Stimulated activated CD4-positive, alpha-beta T cell treated with anti-CD3 and anti-CD28 coated beads, Interleukin-2, amount 100 ng/mL, for 24 hours (primary cell): ENCODE measurements at regions not wholly inside any gene's neighbourhood (a gene's known extent, or its start where the extent isn't known, plus 50 kb on each side); places are given as distances from the start of the nearest gene placed in this dataset.

Experiments
- DNase-seq, 2 donors: peaks; one replicate each; pipeline ENCODE4 v3.0.0-alpha.2; 2020

DNA sequence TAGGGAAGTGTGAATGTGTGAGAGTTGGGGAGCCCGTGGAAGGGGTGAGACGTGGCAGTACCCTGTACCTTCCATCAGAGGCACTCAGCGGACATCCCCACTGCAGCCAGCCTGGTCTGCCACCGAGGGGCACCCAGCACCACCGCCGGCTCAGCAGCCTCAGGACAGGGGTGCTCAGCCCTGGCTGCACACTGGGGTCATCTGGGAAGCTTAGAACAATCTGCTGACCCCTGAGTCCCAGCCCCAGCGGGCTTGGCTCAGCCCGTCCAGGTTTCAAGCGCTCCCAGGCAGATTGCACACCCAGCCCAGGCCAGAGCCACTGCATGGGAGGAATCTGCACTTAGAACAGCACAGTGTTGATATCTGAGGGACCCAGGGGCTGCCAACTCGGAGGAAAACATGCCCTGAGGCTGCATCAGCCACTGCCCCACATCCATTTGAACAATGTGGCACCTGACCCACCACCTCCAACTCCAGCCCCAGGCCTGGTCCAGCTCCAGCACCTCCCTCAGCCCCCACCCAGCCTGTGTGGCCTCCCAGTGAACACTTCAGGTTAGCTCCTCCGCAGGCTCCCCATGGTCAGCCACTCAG is 147.1 kb upstream of the OTOS start:
- no peak for DNase-seq

DNA sequence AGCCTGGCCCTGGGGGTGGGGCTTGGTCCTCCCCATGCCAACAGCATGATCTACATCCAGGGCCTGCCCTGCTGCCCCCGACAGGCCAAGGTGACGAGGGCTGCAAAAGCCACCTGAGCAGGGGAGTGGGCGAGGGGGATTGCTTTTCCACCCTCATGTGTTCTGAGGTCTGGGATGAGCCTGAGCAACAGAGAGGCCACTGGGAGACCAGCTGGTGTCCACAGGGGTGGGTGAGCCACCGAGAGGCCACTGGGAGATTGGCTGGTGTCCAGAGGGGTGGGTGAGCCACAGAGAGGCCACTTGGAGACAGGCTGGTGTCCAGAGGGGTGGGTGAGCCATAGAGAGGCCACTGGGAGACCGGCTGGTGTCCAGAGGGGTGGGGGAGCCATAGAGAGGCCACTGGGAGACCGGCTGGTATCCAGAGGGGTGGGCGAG is 147.4 kb upstream of the GPC1 start:
- DNase-seq, result no peak

DNA sequence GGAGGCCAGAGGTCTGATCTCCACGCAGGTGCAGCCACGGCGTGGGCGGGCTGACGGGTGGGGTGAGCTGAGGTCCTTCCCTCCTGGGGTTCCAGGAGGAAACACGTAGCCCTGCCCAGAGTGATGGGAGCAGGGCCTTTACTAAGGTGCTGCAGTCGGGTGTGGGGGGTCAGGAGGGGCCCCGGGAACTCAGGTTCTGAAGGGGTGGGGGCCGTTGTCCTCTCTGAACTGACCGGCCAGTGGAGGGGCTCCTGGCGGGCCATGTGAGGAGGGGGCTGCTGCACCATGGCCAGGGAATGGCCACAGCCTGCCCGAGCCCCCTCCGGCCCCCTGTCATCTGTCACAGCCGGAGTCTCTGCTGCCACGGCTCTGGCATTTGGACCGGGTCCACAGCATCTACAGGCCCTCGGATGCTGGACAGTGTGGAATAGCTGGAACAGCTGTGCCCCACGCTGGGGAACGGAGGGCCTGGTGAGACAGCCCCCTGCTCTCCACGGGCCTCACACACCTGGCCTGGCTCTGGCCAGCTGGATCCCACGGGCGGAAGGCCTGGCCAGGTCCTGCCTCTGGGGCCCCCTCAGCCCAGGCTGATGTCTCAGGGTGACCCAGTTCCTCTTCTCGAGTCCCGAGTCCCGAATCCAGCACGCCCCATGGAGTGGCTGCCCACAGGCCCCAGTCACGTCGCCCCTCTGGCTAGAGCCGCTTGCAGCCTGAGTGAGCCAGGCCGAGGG is 145.6 kb upstream of the GPC1 start:
- DNase-seq, result no peak

DNA sequence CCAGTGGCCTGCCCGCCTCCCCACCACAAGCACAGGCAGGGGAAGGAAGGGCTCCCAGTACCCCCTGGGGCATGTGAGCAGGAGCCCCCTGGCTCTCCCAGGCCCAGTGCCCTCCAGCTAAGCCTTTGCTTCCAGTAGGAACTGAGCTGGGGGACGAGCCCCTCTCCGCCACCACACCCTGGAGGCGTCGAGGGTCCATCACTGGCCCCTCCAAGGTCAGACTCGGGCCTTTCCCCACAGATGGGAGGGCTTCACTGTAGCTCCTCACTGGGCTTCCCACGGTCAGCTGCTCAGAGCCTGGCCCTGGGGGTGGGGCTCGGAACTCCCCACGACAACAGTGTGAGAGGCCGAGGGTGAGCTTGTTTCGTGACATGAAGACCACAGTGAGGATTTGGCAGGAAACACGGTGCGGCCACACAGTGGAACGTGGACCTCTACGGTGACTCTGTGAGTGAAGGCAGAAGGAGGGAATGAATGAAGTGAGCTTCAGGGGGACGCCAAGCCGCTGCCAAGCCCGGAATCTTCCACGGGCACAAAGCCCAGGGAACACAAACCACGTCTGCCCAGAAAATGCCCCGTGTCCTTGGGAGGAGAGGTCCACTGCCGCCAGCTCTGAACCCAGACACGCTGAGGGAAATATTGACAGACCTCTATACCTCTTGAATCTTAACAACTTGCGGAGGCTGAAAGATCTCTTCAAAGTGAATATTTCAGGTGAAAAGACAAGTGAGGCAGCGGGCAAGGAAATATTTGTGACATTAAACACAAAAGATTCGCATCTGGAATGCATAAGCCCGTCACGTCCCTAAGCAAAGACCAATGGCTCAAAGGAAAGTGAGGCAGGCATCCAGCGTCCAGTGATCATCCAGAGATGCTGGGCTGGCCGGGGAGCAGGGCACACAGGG is 144.8 kb upstream of the GPC1 start:
- DNase-seq, result no peak

DNA sequence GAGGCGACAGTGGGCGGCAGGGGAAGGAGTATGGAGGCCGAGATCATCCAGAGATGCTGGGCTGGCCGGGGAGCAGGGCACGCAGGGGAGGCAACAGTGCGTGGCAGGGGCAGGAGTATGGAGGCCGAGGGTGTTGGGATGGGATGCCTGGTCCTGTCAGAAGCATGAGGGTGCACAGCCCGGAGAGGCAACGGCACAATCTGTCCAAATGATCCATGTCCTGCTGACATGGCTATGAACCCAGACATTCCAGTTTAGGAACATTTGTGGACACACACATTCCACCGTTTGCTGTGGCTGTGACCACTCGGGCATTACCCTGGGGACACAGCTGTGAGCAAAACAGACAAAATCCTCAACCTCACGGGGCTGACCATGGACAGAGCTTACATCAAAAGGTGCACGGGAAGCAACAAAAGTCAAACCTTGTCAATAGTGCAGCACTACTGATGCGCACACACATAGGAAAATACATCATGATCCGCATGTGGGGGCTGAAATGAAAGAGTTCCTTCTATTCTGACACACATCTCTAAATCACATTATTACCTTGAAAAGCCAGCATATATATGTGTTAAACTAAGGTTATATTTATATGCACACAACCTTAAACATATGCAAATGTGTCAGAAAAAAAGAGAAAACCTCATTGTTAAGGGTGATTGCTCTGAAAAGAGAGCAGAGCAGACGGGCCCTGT is 144.0 kb upstream of the GPC1 start:
- no peak for DNase-seq

DNA sequence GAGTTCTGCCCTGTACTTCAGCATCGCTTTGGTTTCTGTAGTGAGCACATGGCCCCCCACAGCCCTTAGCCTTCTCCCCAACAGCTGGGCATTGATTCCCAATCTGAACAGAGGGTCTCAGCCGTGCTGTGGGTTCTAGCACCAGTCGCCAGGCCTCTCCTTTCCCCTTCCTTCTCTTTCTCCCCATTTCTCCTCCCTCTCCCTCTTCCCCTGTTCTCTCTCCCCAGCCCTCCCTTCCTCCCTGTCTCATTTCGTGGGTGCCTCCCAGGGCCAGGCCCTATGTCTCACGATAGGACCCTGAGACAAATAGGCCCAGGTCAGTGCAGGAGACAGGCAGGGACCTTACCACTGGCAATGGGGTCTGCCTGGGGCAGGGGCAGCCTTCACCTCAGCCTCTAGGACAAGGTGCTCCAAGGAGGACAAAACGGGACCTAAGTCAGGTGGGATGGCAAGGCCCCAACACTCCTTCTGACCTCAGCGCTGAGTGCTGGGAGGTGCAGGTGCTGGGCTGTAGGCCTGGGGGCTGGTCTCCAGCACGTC is 143.4 kb upstream of the GPC1 start:
- DNase-seq, result no peak

DNA sequence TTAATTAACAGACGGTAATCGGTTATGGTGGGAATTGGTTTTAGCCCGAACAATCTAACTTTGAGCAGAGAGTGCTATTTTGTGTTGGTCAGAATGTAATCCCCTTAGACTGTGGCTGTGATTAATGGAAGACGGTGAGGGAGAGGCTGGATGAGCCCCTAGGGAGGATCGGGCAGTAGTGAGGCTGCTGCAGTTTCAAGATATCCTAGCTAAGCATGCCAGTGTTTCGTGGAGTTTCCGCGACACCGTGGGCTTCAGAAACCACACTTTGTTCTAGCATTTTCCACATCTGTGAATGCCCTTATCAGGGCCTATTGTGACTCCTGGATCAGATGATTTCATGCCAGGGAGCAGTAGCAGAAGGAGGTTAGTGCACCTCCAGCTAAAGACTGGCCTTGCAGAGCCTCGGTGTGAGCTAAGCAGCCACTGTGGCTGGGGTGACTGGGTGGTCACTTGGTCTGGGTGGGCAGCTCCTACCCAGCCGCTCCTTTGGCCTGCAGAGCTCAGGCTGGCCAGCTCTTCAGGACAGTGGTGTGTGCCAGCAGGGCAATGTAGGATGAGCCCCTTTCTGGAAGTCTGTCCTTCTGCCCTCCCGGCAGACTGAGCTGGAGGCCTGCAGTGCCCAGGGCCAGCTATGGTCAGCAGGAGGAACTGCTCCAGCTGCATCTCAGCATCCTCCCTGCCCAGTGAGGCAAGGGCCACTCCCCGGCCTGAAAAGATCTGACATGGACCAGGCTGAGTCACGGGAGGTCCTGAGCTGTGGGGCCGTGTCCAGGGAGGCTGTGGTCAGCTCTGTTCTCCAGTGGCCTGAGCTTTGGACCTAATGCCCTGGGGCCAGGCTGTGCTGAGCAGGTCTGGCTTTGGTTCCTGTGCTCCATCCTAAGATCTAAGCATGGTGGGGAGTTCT is 142.6 kb upstream of the GPC1 start:
- no peak for DNase-seq

DNA sequence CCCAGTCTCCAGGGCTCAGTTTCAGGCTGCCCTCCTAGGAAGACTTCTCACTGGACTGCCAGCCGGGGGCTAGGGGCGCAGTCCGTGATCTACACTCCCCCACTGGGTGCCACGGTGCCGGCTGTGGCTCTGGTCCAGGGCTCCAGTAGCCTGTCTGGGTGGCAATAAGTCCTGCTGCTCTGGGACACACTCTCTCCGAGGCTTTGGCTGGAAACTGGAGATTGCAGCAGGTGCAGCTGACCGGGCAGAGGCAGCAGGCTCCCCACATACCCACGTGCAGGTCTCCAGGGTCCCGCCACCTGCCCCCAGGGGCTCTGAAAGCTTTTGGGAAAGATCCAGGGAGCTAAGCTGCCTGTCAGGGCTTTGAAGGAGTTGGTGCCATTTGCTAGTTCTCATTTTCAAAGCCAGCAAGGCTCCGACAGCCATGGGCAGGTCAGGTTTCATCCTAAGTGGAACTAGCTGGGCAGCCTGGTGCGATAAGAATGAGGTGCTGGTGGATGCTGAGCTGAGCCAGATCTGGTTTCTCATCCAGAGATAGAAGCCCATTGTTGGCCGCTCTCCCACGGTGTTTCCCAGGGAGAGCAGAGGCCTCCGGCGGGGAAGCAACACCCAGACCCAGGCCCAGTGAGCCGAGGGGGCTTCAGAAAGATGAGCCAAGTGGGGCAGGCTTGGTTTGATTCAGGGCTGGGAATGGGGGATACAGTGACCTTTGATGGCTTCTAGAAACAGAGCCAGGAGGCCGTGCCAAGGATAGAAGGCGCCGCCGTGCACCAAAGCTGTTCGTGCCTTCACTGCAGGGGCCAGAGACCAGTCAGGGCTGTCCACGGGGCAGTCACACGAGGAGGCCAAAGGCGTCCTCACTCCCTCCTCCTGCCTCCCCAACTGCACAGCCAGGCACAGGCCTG is 141.7 kb upstream of the GPC1 start:
- DNase-seq, result no peak

DNA sequence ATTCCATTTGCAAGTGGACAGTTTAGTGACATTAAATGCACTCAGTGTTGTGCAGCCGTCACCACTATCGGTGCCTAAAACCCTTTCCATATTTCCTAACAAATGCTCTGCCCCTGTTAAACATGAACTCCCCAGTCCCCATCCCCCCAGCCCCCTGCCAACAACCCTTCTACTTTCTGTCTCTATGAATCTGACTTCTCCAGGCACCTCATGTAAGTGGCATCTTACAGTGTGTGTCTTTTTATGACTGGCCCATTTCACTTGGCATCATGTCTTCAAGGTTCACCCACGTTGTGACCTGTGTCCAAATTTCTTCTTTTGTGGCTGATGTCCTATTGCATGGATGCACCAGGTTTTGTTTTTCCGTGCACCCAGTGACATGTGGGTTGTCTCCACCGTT is 140.9 kb upstream of the GPC1 start:
- DNase-seq, result no peak

DNA sequence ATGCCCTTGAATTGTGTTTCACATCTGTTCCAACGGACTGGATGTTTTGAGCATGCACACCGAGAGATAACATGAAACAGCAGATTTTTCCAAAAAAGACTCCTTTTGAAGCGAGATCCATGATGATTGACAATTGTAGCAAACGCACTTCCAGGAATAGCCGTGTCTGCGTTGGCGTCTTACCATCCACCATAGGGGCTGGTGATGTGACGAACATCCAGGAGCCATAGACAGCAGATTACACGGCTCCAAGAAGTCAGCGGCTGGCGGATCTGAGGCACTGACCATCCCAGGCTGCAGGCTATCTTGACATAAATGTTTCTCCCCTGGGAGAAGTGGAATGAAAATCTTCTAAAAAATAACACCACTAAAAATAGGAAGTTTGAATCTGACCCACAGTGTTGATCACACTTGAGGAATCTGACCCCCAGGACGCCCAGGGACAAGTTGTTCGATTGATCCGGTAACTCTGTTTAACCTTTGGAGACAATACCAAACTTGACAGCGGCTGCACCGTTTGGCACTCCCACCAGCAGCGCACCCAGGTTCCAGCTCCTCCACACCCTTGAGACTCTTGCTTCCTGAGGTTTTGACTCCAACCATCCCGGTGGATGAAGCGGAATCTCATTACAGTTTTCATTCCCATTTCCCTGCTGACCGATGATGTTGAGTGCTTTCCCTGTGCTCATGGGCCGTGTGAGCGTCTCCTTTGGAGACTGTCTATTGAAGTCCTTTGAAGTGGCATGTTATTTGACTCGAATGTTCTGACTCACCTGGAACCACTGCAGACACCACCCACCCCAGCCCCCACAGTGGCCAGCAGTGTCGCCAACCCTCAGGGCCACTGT is 140.0 kb upstream of the GPC1 start:
- no peak for DNase-seq

DNA sequence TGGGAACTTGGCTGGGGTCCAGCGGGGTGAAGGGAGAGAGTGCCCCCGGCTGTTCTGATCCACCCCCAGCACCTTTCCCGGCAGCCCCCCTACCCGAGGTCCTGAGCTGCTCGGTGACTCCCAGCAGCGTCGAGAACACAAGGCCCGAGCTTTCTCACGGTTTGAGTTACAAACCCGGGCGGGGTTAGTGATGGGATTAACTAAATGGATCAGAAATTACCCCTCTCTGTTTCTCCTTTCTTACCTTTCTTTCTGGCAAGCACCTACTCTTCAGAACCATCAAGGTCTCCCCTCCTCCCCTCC is 139.4 kb upstream of the GPC1 start:
- DNase-seq, result no peak

DNA sequence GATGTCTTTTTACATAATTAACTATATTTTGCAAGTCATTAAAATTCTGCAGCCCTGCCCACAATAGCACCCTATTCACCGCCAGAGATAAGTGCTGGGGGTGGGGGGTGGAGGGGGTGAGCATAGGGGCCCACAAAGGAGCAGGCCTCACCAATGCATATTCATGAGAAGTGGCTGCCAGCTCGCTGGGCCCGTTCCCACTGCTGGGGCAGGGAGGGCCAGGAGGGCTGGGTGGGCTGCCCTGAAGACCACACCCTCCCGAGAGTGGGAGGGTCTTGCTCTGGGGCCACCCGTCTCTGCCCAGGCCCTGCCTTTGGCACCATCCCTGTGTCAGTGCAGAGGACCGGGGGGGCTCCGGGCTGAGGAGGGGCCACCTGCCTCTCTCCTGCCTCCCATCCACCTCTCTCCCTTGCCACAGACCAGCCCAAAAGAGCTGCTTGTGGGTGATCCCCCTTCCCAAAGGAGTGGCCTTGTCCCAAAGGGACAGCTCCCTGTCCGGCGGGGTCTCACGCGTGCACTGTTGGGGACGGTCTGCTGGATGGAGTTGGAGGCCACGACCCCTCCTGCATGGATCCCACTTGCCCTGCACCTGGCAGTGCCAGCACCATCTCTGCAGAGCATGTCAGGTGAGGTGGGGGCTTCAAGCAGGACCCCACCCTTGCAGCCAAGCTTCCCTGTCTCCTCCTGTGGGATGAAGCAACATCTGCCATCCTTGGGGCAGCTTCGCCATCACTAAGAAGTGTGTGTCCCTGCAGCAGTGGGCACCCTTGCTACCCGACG is 138.8 kb upstream of the GPC1 start:
- no peak for DNase-seq

DNA sequence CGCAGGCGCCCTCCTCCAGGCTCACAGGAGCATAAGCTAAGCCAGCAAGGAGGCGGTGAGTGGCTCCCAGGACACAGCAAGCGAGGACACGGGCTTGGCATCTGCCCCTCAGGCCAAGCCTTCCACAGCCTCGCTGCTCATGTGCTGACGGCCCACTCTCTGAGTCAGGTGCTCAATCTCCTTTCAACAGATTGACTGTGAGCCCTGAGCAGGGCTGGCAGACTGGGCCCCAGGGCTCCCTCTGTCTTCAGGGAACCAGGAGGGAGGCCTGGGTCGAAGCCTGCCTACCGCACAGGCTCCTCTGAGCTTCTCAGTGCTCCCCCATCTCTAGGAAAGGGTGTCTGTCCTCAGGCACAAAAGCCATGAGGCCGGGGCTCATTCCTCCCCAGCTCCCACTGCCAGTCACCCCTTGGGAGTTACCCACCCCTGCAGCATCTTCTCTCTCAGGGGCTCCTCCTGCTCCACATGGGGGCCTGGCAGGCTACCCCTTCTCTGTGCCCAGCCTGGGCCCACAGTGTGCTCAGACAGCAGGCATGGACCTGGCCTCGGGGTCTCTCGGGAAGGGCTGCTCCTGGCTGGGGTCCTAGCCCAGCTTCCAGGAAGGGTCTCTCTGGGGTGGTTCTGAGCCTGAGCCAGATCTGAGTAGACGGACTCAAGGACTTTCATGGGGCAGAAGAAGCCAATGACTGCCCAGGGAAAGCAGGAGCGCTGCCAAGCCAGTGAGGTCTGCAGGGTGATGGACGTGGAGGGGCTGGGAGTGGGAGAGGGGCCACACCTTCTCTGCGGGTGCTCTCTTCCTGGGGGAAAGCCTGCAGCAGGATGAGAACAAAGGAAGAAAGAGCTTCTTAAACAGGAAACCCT is 138.0 kb upstream of the GPC1 start:
- no peak for DNase-seq

DNA sequence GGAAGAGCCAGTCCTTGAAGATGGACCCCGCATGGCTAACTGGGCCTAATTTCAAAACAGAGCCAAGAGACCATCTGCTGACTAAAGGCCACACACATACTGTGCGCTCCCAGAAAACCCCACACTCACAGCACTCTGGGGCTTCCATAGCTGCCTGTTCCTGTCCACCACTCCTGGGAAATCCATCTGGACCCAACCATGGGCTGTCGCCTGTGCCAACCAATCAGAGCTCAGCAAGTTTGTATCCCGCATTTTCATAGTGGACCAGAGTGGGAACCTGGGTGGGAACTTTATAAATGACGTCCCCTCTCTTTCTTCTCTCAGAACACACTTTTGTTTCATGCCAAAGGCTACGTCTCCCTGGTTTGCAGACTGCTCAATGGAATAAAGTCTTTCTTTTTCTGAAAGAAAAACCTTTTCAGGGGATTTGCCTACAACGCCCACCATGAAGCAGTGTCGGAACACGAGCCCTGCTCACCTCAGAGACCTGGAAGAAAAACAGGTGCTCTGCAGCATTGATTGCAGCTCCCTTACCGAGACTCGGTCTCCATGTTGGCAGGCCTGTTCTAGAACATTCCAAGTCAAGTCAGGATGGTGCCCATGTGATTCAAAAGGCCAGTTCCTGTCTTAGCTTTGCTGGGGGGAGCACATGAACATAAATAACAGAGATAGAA is 137.2 kb upstream of the GPC1 start:
- DNase-seq, result no peak

DNA sequence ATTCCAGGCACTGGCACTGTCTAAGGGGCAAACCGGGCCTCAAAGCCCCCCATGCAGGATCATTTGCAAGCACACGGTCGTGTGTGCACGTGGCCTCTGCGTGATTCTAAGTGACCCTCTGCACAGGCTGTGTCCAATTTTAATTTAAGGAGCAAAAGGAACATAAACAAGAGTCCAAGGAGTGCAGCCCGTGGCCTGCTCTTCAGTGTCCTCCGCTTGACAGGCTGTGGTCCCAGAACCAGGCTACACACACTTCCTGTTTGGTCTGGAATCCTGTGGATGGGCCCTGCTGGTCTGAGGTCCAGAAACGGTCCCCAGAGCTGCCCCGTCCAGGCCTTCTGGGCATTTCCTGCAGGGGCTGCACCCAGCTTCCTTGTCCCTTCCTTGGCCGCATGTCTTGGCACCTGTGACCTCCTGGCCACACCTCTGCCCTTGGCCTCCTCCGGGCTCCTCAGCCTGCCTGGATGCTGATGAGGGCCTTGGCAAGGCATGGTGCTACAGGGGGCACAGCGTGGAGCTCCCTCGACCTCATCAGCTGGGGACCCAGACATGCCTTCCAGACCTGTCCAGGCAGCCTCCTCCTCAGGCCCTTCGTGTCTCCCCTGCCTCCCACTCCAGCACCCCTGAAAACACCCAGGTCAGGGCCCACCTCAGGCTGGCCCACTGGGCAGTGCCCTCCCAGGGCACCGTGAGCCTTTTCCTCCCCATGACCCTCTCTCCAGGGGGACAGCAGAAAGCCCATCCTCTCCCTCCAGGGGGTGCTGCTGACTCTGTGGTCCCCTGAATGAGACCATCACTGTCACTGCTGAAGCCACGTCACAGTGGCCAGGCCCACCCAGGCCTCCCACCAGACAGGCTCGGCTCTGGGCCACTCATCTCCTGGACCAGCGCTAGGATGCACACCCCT is 136.4 kb upstream of the GPC1 start:
- DNase-seq, result no peak

DNA sequence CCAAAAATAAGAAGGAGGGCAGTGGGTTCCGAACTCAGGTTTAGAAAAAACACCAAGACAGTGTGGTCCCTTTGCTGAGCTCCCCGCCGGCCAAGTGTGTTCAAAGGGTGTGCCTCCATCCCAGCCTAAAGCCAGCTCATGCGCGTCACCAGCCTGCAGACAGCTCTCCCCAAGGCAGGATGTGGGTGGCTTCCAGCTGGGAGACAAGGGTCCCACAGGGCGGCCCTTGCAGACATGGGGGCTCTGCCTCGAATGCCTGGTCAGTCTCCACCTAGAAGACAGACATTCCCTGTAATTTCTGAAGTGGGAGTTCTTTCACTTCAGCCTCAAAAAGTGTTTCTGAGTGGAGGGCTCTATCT is 135.8 kb upstream of the GPC1 start:
- DNase-seq, result no peak
